ENCODE measurements at regions not wholly inside any gene's neighbourhood (a gene's known extent, or its start where the extent isn't known, plus 50 kb on each side); places are given as distances from the start of the nearest gene placed in this dataset.
"Not testable (repeated sequence)": the region's sequence is repeated elsewhere in the genome, so short reads cannot be mapped to it uniquely, and the experiment has no call there.

GRCh38 chrX:112923381-112923780 lies 82.8 kb upstream of the AMOT start:
- not testable (repeated sequence) for TF ChIP-seq CTCF (IDR thresholded peaks at IDR 0.05; ENCODE audit: insufficient read depth, low read length, poor library complexity, severe bottlenecking); EZH2phosphoT487 (conservative IDR thresholded peaks at IDR 0.05; ENCODE audit: low read length)
